HG03135 (cell line): ENCODE measurements at regions not wholly inside any gene's neighbourhood (a gene's known extent, or its start where the extent isn't known, plus 50 kb on each side); places are given as distances from the start of the nearest gene placed in this dataset.
"Not testable (repeated sequence)": the region's sequence is repeated elsewhere in the genome, so short reads cannot be mapped to it uniquely, and the experiment has no call there.

ENCODE experiments used
- ATAC-seq: cut with Tn5 transposase; IDR thresholded peaks from one replicate; pipeline ENCODE4 v1.9.1; 2021; ENCODE audit warnings: mild to moderate bottlenecking, moderate library complexity; ENCODE audit not compliant: unreplicated experiment

GRCh38 chr3:25844891-25845290 is 55.0 kb downstream of the OXSM start:
- ATAC-seq, result no peak

- no peak for ATAC-seq
Observed at GRCh38 chr3:25846282-25846681, 56.4 kb downstream of the OXSM start.

- ATAC-seq, result no peak
Observed at GRCh38 chr3:25849091-25849490, 59.2 kb downstream of the OXSM start.

- ATAC-seq, result no peak
Observed at GRCh38 chr3:25849641-25850385, 59.9 kb downstream of the OXSM start.

GRCh38 chr3:25851693-25852259 is 61.9 kb downstream of the OXSM start:
- not testable (repeated sequence) for ATAC-seq

- ATAC-seq, result no peak
Observed at GRCh38 chr3:25854214-25854613, 64.3 kb downstream of the OXSM start.

GRCh38 chr3:25854635-25855034 is 64.7 kb downstream of the OXSM start:
- ATAC-seq, result no peak

- no peak for ATAC-seq
Observed at GRCh38 chr3:25855266-25855784, 65.4 kb downstream of the OXSM start.

- peak; percentile 84 for ATAC-seq
Observed at GRCh38 chr3:25856902-25857518, 67.1 kb downstream of the OXSM start.

- no peak for ATAC-seq
Observed at GRCh38 chr3:25861566-25861965, 71.7 kb downstream of the OXSM start.

- ATAC-seq, result no peak
Observed at GRCh38 chr3:25863011-25863415, 73.1 kb downstream of the OXSM start.

GRCh38 chr3:25863416-25863959 is 73.6 kb downstream of the OXSM start:
- ATAC-seq, result no peak

GRCh38 chr3:25870452-25870851 is 80.6 kb downstream of the OXSM start:
- ATAC-seq, result no peak

GRCh38 chr3:25872200-25872877 is 82.4 kb downstream of the OXSM start:
- ATAC-seq, result peak; percentile 83

GRCh38 chr3:25883492-25883891 is 93.6 kb downstream of the OXSM start:
- no peak for ATAC-seq

- ATAC-seq, result no peak
Observed at GRCh38 chr3:25884981-25885380, 95.1 kb downstream of the OXSM start.

- no peak for ATAC-seq
Observed at GRCh38 chr3:25885544-25885943, 95.7 kb downstream of the OXSM start.

- no peak for ATAC-seq
Observed at GRCh38 chr3:25887907-25888306, 98.0 kb downstream of the OXSM start.

GRCh38 chr3:25888892-25889524 is 99.1 kb downstream of the OXSM start:
- no peak for ATAC-seq

GRCh38 chr3:25889525-25889917 is 99.6 kb downstream of the OXSM start:
- no peak for ATAC-seq

GRCh38 chr3:25894101-25894500 is 104.2 kb downstream of the OXSM start:
- ATAC-seq, result no peak
